ENCODE measurements at regions not wholly inside any gene's neighbourhood (a gene's known extent, or its start where the extent isn't known, plus 50 kb on each side); places are given as distances from the start of the nearest gene placed in this dataset.
A peak's percentile ranks its signal among the peaks of the same experiment; 100 is the strongest.
"Not testable (repeated sequence)": the region's sequence is repeated elsewhere in the genome, so short reads cannot be mapped to it uniquely, and the experiment has no call there.

- no peak for DNase-seq
Observed at GRCh38 chr13:69649063-69649392, 458.6 kb upstream of the ATXN8OS start.

DNA sequence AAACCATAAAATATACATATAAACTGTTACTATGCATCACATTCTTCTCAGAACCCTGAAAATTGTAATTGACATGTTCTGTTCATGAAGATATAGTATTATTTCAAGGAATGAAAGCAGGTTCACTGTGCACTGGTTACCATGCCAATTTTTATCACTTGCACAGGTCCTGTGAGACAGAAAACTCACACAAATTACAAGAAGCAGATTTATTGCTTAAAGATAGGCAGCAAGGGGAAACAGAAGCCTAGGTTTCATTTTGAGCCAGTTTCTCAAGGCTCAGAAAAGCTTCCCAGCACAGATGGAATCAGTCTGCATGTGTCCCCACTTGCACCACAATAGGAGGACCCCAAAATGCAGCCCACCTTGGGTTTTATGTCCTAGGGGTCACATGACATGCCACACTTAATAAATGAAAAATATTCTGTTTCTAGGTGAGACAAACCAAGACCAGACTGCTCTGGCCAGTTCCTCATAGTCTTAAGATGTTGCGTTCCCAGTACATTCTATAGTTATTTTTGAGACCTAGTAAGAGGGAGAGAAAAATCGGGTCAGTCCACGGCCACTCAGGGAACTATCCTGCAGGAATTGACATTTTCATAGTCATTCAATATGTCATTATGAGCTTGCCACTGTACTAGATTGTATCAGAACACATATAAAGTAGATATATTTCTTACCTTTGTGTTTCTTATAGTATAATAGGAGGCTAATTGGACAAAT is 459.1 kb upstream of the ATXN8OS start:
- DNase-seq = no peak

GRCh38 chr13:69644447-69644846 is 463.2 kb upstream of the ATXN8OS start:
- no peak for DNase-seq

- DNase-seq = no peak
Observed at GRCh38 chr13:69641773-69642172, 465.9 kb upstream of the ATXN8OS start.

- no peak for DNase-seq
Observed at GRCh38 chr13:69633044-69633443, 474.6 kb upstream of the ATXN8OS start.

- no peak for DNase-seq
Observed at GRCh38 chr13:69623973-69624372, 483.7 kb upstream of the ATXN8OS start.

GRCh38 chr13:69619651-69620050 is 488.0 kb upstream of the ATXN8OS start:
- no peak for DNase-seq

GRCh38 chr13:69618838-69619237 is 488.8 kb upstream of the ATXN8OS start:
- DNase-seq = no peak

DNA sequence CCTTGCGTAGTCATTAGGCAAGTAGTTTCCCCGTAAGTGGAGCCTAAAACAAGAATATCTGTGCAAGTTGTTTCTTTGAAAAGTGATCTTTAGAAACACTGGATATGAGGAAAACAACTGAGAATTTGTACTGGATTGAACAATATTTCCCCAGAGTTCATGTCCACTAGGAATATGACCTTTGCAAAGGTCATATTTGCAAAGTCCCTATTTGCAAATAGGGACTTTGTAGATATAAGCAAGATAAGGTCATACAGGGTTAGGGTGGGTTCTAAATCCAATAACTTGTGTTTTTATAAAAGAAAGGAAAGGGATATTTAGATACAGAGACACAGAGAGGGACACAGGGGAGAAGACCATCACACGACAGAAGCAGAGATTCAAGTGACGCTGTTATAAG is 489.2 kb upstream of the ATXN8OS start:
- DNase-seq = no peak

DNA sequence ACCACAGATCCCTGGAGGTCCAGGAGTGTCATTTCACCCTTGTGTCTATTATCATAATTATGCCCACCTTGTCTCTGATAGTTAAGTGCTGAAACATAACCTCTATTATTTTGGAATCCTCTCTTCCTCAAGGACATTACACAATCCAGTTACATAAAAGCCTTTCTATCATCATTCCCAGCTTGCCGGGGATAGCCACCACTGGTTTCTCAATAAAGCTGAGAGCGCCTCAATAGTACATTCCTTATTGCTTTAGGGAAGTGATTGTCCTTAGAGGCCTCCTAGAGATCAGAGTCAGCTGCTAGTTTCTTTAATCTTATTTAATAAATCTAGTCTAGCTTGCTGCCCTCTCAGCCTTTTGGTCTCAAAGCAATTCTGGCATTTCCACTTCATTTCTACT is 490.0 kb upstream of the ATXN8OS start:
- no peak for DNase-seq

DNA sequence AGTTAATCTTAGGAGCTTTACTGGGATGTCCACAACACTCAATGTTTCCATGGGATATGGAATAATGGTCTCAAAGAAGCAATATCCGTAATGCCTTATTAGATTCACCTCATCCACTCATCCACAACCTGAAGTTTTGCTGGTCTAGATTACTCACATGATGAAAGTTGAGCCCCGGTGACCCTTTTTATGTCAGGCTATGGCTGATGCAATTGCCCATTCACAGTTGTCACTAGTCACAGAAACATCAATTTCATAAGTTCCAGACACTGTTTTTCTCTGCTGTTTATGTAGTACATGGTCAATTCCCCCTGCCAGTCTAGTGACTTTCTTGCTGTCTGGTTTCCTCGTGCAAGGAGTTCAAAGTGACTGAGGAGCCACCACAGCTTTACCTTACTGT is 491.2 kb upstream of the ATXN8OS start:
- DNase-seq = no peak

GRCh38 chr13:69615055-69615454 is 492.6 kb upstream of the ATXN8OS start:
- not testable (repeated sequence) for DNase-seq

GRCh38 chr13:69604698-69605097 is 502.9 kb upstream of the ATXN8OS start:
- DNase-seq = no peak

DNA sequence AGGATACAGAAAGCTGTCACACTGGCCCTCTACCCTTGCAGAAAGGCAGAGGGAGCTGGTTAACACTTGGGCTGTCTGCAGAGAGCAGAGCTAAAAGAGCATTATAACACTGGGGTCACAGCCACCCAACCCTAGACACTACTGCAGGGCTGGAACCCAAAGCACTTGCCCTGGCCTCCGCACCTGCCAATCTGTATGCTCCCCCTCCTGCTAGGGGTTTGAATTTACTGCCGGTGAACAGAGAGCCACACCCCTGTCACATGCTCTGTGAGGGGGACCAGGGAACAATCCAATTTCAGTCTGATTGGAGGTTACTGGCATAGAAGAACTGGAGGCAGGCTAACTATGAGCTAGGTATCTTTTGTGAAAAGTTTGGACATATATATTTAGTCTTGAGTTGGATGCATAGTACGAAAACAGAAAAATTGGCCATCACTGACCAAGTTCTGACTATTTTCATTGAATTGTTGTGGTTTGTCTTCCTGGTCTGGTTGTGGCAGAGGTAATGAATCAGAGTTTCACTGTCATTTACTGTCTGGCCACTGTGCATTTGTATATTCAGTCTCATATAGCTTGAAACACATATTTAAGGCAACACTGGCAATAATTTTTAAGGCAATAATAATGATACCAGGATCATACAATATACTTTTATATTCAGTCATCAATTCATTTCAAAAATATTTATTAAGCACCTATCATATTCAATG is 504.3 kb upstream of the ATXN8OS start:
- no peak for DNase-seq

DNA sequence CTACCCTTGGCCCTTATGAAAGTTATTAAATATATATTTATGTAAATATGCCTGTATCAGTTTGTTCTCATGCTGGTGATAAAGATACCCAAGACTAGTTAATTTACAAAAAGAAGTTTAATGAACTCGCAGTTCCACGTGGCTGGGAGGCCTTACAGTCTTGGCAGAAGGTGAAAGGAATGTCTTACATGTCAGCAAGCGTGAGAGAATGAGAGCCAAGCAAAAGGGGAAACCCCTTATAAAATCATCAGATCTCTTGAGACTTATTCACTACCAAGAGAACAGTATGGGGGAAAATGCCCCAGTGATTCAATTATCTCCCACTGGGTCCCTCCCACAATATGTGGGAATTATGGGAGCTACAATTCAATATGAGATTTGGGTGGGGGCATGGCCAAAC is 506.0 kb upstream of the ATXN8OS start:
- DNase-seq = no peak

GRCh38 chr13:69600811-69601210 is 506.8 kb upstream of the ATXN8OS start:
- no peak for DNase-seq

GRCh38 chr13:69597088-69597487 is 510.5 kb upstream of the ATXN8OS start:
- DNase-seq = no peak

GRCh38 chr13:69595181-69595580 is 512.4 kb upstream of the ATXN8OS start:
- no peak for DNase-seq

GRCh38 chr13:69591437-69591836 is 516.2 kb upstream of the ATXN8OS start:
- DNase-seq = no peak

DNA sequence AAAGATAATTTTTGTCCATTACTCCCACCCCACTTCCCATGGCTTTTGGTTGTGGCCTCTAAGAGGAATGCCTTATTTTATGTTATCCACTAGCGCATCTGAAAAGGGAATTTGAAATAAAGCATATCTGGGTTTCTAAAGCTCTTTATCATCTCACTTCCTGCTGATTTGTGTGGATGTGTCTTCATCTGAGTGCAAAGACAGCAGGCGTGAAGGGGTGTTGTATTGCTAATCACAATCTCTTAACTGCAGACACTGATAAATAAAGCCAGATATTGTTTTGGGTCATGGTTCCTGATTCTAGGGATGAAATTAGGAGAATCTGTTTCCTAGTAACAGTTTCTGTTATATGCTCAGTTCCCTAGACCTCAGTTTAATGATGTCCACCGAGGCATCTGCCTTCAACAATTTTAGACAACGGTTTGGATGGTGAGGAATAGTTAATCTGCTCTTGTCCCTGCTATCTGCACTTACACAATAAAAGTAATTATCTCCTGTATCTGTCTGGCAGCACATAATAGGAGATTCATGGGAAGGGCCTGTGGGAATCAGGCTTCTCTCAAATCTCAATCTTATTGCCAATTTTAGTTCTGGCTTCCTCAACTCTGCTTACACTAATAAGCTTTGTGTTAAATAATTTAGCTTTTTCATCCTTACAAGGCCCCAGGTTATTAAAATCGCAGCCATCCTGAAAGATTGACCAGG is 517.9 kb upstream of the ATXN8OS start:
- DNase-seq = no peak

- no peak for DNase-seq
Observed at GRCh38 chr13:69585656-69586055, 522.0 kb upstream of the ATXN8OS start.

GRCh38 chr13:69580255-69580654 is 527.4 kb upstream of the ATXN8OS start:
- DNase-seq = no peak

DNA sequence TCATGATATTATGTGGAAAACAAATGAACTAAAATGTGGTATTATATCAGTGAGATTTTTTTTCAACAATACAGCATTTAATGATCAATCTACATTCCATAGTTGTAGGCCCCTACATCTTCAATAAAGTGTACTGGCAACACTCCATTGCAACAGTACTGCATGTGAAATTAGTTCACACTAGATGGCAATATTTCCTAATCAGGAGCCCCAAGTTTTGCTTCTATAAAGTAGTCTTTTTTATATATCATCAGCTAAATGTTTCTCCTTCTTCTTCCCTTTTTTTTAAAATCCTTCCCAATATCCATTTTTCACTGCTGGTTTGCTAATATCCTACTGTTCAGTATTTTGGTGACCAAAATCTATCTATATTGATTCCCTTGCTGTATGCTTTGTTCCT is 528.3 kb upstream of the ATXN8OS start:
- DNase-seq = peak; percentile 7
